ENCODE measurements at regions not wholly inside any gene's neighbourhood (a gene's known extent, or its start where the extent isn't known, plus 50 kb on each side); places are given as distances from the start of the nearest gene placed in this dataset.
A peak's percentile ranks its signal among the peaks of the same experiment; 100 is the strongest.

DNA sequence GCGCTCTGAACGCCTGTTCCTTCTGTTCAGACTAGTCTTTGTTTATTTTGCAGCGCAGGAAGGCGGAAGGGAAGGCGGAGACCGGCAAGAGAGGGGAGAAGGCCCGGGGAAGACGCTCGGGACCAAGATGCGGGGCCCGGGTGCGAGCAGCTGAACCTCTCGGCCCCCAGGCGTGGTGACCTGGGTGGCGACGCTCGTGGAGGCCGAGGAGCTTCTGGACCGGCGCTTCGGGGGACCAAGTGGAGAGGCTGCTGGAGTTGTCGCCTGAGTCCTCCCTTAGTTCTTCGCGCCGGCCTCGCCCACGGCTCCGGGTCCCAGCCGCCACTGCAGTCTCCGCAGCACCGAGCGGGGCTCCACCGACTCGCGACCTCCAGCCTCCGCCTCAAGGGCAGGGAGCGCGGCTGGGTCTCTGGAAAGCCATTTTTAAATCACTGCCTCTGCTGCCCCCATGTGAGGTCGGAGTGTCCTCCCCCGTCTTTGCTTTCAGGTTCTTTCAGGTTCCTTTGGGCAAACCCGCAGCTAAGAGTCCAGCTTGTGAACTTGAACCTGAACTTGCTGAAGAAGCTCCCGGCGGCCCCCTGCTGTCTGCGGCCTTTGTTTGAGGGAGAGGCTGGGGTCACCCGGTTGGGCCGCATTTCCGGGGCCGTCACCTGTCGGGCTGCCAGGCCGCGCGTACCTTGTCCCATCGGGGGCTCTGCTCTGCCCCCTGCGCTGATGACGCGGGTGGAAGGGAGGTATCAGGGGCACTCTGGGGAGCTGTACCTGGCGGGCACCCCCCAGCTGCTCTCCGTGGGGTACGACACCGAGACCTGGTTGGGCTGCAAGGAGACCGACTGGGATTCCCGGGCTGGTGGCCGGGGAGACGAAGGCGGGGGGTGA, 136.0 kb downstream of the KIF20B start:
- TF ChIP-seq, protein P1, sequence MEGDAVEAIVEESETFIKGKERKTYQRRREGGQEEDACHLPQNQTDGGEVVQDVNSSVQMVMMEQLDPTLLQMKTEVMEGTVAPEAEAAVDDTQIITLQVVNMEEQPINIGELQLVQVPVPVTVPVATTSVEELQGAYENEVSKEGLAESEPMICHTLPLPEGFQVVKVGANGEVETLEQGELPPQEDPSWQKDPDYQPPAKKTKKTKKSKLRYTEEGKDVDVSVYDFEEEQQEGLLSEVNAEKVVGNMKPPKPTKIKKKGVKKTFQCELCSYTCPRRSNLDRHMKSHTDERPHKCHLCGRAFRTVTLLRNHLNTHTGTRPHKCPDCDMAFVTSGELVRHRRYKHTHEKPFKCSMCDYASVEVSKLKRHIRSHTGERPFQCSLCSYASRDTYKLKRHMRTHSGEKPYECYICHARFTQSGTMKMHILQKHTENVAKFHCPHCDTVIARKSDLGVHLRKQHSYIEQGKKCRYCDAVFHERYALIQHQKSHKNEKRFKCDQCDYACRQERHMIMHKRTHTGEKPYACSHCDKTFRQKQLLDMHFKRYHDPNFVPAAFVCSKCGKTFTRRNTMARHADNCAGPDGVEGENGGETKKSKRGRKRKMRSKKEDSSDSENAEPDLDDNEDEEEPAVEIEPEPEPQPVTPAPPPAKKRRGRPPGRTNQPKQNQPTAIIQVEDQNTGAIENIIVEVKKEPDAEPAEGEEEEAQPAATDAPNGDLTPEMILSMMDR (IDR thresholded peaks at IDR 0.05) = no peak
- no peak for TF ChIP-seq POLR2A (IDR thresholded peaks at IDR 0.05)
- peak; percentile 45 to 67 (median 61) for ATAC-seq
- intact Hi-C loops (cut with DNase I) = no loop called here
- H3K9me3 ChIP-seq = no peaks in the 10 kb centered on the region
- no peaks in the 10 kb centered on the region for H3K4me1 ChIP-seq
- no peaks in the 10 kb centered on the region for H3K27me3 ChIP-seq
- WGBS (ENCODE audit: insufficient coverage, low coverage, low lambda C conversion rate, missing lambda C conversion rate) = 12% methylated on average over 8 of the region's 65 CpGs
- peak overlapping the region in 1 of 3 donors; percentile 42 for H3K27ac ChIP-seq
- peak overlapping the region; percentile 46 to 61 (median 52) for H3K4me3 ChIP-seq
- H3K36me3 ChIP-seq = no peaks in the 10 kb centered on the region
- DNase-seq = peak in 2 of 3 donors; percentile 40 to 57

DNA sequence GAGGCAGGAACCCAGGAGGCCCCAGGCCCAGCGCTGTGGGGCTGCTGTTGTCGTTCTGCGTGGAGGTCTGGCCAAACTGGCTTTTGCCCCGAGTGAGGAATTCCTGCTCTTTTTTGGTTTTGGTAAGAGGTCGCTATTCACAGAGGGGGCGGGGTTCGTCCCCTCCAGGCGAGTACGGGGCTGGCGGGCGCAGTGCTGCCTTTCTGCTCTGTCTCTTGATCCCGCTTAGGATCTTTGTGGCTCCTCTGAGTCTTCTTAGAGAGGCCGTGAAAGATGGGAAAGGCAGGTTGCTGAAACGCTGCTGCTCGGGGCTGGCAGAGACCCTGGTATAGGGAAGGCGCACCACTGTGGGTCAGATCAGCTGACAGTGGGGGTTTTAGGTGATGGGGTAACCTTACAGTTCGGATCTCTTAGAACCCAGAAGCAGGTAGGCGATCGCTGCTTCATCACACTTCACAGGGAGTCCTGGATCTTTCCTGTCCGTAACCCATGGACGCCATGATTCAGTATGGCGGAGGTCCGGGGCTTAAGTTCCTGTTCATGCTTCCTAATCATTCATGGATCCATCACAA, 136.7 kb downstream of the KIF20B start:
- H3K4me1 ChIP-seq = no peaks in the 10 kb centered on the region
- ATAC-seq = no peak
- H3K9me3 ChIP-seq = no peaks in the 10 kb centered on the region
- no peak for DNase-seq
- intact Hi-C loops (cut with DNase I) = no loop called here
- whole genome bisulfite sequencing (ENCODE audit: insufficient coverage, low coverage, low lambda C conversion rate, missing lambda C conversion rate) = 59% methylated on average over 6 of the region's 23 CpGs
- H3K27me3 ChIP-seq = no peaks in the 10 kb centered on the region
- no peak for TF ChIP-seq POLR2A (IDR thresholded peaks at IDR 0.05)
- TF ChIP-seq, protein P1 (IDR thresholded peaks at IDR 0.05) = no peak
- H3K36me3 ChIP-seq = no peaks in the 10 kb centered on the region
- H3K4me3 ChIP-seq = peak overlapping the region; percentile 46 to 61 (median 52)
- no peak overlapping the region for H3K27ac ChIP-seq

DNA sequence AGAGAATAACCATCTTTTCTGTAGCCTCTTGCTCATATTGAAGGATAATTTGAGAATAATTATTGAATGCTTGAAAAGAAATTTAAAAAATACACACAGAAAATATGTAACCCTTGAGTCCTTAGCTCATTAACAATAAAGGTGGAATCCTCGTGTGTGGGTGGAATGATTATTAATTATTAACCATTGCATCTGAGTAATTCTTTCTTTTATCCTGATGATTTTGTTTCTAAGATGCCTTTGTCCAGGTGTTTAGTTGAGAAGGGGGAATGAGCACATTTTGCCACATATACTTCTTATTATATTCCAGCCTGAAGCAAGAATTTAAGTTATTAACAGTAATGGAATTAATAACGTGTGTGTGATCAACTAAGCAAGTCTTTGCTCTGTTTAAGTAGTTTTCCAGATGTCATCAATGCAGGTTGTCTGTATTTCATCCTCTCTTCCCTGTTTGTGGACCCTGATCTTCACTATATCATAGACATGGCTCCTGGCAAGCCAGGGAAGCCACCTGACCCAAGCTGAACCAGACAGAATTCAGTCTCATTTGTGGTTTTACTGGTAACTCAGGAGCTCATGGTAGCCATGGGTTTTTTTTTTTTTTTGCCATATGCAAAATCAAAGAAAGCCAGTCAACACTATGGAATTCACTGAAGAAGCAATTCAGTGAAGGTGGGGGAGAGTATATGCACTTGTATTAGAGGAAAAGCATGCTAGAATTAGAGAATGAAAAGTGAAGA, 144.3 kb downstream of the KIF20B start:
- 55% methylated on average over 2 of the region's 2 CpGs for WGBS (ENCODE audit: insufficient coverage, low coverage, low lambda C conversion rate, missing lambda C conversion rate)
- H3K4me1 ChIP-seq = no peaks in the 10 kb centered on the region
- H3K27ac ChIP-seq = no peak overlapping the region
- no peak overlapping the region for H3K4me3 ChIP-seq
- TF ChIP-seq, protein P1 (IDR thresholded peaks at IDR 0.05) = no peak
- no peak for TF ChIP-seq POLR2A (IDR thresholded peaks at IDR 0.05)
- intact Hi-C loops (cut with DNase I) = no loop called here
- DNase-seq = no peak
- no peaks in the 10 kb centered on the region for H3K27me3 ChIP-seq
- H3K36me3 ChIP-seq = no peaks in the 10 kb centered on the region
- H3K9me3 ChIP-seq = no peaks in the 10 kb centered on the region
- ATAC-seq = no peak

DNA sequence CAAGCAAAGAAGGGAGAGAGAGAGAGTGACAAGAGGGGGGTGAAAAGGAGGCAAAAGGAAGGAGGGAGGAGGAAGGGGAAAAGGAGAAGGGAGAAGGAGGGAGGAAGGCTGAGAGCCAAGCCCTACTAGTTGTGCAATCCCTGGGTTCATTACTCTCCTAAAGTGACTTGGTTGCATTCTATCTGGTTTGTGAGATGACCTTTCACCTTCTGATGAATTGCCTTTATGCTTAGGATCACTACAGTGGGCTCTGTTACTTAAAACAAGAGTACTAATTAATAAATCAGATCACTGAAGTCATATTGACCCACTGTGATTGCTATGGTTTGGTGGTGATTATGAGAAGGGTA, 144.9 kb downstream of the KIF20B start:
- Histone ChIP-seq H3K36me3 (no peaks in the 10 kb centered on the region), H3K9me3 (no peaks in the 10 kb centered on the region), H3K4me1 (no peaks in the 10 kb centered on the region), H3K27me3 (no peaks in the 10 kb centered on the region), H3K4me3 (no peak overlapping the region), H3K27ac (no peak overlapping the region)
- ATAC-seq (no peak), DNase-seq (no peak)
- intact Hi-C loops (cut with DNase I) = no loop called here
- TF ChIP-seq POLR2A (IDR thresholded peaks at IDR 0.05) = no peak
- TF ChIP-seq, protein P1 (IDR thresholded peaks at IDR 0.05) = no peak
